Lower leg skin (tissue), 3 donors: ENCODE measurements at regions not wholly inside any gene's neighbourhood (a gene's known extent, or its start where the extent isn't known, plus 50 kb on each side); places are given as distances from the start of the nearest gene placed in this dataset.

Source experiments
- POLR2A ChIP-seq, 2 donors: fragments of 450-650 bp; IDR thresholded peaks; one replicate each; pipeline ENCODE4 v1.6.1; 2016 to 2017; ENCODE audit warnings: antibody characterized with exemption in 2 of 2, mild to moderate bottlenecking in 1 of 2, moderate library complexity in 1 of 2
- TF ChIP-seq, protein P1 (sequence below), 3 donors: fragments of 450-650 bp; IDR thresholded peaks; one replicate each; pipeline ENCODE4 v1.5.1; 2016; ENCODE audit warnings: antibody characterized with exemption in 3 of 3, mild to moderate bottlenecking in 3 of 3, moderate library complexity in 2 of 3

DNA sequence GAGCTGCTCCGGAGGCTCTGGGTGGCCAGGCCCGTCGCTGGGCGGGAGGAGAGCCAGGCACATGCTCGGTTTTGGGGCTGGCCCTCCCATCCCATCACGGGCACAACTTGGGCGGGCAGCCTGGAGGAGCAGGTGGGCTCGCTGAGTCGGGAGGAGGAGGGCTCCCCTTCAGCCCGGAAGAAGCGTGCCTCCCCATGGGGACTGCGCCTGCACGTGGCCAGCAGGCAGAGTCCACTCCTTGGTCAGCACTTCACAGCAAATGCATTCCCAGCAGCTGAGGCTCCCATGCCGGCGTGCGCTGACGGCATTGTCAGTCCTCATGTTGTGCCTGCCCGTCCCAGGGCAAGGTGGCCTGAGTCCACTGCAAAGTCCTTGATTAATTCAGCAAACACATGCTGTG is 1281.7 kb downstream of the BRD1 start:
- TF ChIP-seq, protein P1, sequence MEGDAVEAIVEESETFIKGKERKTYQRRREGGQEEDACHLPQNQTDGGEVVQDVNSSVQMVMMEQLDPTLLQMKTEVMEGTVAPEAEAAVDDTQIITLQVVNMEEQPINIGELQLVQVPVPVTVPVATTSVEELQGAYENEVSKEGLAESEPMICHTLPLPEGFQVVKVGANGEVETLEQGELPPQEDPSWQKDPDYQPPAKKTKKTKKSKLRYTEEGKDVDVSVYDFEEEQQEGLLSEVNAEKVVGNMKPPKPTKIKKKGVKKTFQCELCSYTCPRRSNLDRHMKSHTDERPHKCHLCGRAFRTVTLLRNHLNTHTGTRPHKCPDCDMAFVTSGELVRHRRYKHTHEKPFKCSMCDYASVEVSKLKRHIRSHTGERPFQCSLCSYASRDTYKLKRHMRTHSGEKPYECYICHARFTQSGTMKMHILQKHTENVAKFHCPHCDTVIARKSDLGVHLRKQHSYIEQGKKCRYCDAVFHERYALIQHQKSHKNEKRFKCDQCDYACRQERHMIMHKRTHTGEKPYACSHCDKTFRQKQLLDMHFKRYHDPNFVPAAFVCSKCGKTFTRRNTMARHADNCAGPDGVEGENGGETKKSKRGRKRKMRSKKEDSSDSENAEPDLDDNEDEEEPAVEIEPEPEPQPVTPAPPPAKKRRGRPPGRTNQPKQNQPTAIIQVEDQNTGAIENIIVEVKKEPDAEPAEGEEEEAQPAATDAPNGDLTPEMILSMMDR (IDR thresholded peaks at IDR 0.05) = no peak
- TF ChIP-seq POLR2A (IDR thresholded peaks at IDR 0.05) = no peak
